ENCODE measurements at regions not wholly inside any gene's neighbourhood (a gene's known extent, or its start where the extent isn't known, plus 50 kb on each side); places are given as distances from the start of the nearest gene placed in this dataset.

GRCh38 chr2:215615067-215615802 lies 179.4 kb upstream of the FN1 start:
- DNase-seq (ENCODE audit: low read depth, low spot score), result no peak
- H3K4me3 ChIP-seq (ENCODE audit: low read length), result no peak overlapping the region
- H3K27me3 ChIP-seq (ENCODE audit: control insufficient read depth, insufficient read depth, low read length), result no peaks in the 10 kb centered on the region
- peaks cover 1% of the 10 kb centered on the region; the same call in 1 of the 2 replicates for H3K4me1 ChIP-seq (ENCODE audit: control insufficient read depth, insufficient read depth, low read length)
- no CpG with 5 or more reads among the region's 32 CpGs for WGBS (ENCODE audit: insufficient coverage, insufficient read length)
- H3K9me3 ChIP-seq (ENCODE audit: control insufficient read depth, insufficient read depth, low read length), result no peaks in the 10 kb centered on the region
- no peak overlapping the region for H3K27ac ChIP-seq (ENCODE audit: low read length)
- H3K36me3 ChIP-seq (ENCODE audit: control insufficient read depth, insufficient read depth, low read length), result no peaks in the 10 kb centered on the region

GRCh38 chr2:215614296-215614695 lies 178.4 kb upstream of the FN1 start:
- Histone ChIP-seq H3K27ac (ENCODE audit: low read length) (no peak overlapping the region), H3K4me1 (ENCODE audit: control insufficient read depth, insufficient read depth, low read length) (no peaks in the 10 kb centered on the region; the same call in 1 of the 2 replicates), H3K4me3 (ENCODE audit: low read length) (no peak overlapping the region), H3K36me3 (ENCODE audit: control insufficient read depth, insufficient read depth, low read length) (no peaks in the 10 kb centered on the region), H3K27me3 (ENCODE audit: control insufficient read depth, insufficient read depth, low read length) (no peaks in the 10 kb centered on the region), H3K9me3 (ENCODE audit: control insufficient read depth, insufficient read depth, low read length) (no peaks in the 10 kb centered on the region)
- DNase-seq (ENCODE audit: low read depth, low spot score), result no peak
- no CpG with 5 or more reads among the region's 7 CpGs for WGBS (ENCODE audit: insufficient coverage, insufficient read length)

- H3K27ac ChIP-seq (ENCODE audit: low read length), result no peak overlapping the region
- H3K9me3 ChIP-seq (ENCODE audit: control insufficient read depth, insufficient read depth, low read length), result no peaks in the 10 kb centered on the region
- no CpG with 5 or more reads among the region's 6 CpGs for WGBS (ENCODE audit: insufficient coverage, insufficient read length)
- H3K27me3 ChIP-seq (ENCODE audit: control insufficient read depth, insufficient read depth, low read length), result no peaks in the 10 kb centered on the region
- no peaks in the 10 kb centered on the region; the same call in 1 of the 2 replicates for H3K4me1 ChIP-seq (ENCODE audit: control insufficient read depth, insufficient read depth, low read length)
- H3K36me3 ChIP-seq (ENCODE audit: control insufficient read depth, insufficient read depth, low read length), result no peaks in the 10 kb centered on the region
- no peak overlapping the region for H3K4me3 ChIP-seq (ENCODE audit: low read length)
- DNase-seq (ENCODE audit: low read depth, low spot score), result no peak
Measured at GRCh38 chr2:215613888-215614287, 178.0 kb upstream of the FN1 start.

GRCh38 chr2:215613280-215613679 lies 177.4 kb upstream of the FN1 start:
- WGBS (ENCODE audit: insufficient coverage, insufficient read length), result no CpG with 5 or more reads among the region's 8 CpGs
- no peaks in the 10 kb centered on the region; the same call in 1 of the 2 replicates for H3K4me1 ChIP-seq (ENCODE audit: control insufficient read depth, insufficient read depth, low read length)
- H3K4me3 ChIP-seq (ENCODE audit: low read length), result no peak overlapping the region
- H3K27me3 ChIP-seq (ENCODE audit: control insufficient read depth, insufficient read depth, low read length), result no peaks in the 10 kb centered on the region
- no peaks in the 10 kb centered on the region for H3K9me3 ChIP-seq (ENCODE audit: control insufficient read depth, insufficient read depth, low read length)
- H3K27ac ChIP-seq (ENCODE audit: low read length), result no peak overlapping the region
- H3K36me3 ChIP-seq (ENCODE audit: control insufficient read depth, insufficient read depth, low read length), result no peaks in the 10 kb centered on the region
- no peak for DNase-seq (ENCODE audit: low read depth, low spot score)

DNA sequence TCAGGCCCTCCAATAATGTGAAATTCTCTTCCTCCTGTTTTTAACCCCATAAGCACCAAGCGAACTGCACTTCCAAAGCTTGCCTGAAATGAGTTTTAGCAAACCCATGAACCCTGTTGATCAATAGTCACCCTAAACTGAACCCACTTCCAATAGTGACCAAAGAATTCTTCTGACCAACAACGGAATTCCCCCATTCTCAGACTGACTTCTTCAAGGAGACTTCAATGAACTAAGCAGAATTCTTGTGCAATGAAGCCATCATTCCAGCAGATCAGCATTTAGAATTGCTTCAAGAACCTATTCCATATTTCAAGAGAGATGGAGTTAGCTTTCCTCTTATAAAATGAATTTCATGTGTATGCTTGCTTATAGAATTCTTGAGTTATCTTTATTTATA lies 176.9 kb upstream of the FN1 start:
- DNase-seq (ENCODE audit: low read depth, low spot score), result no peak
- no CpG with 5 or more reads among the region's 2 CpGs for WGBS (ENCODE audit: insufficient coverage, insufficient read length)
- Histone ChIP-seq H3K27ac (ENCODE audit: low read length) (no peak overlapping the region), H3K36me3 (ENCODE audit: control insufficient read depth, insufficient read depth, low read length) (no peaks in the 10 kb centered on the region), H3K4me1 (ENCODE audit: control insufficient read depth, insufficient read depth, low read length) (no peaks in the 10 kb centered on the region; the same call in 1 of the 2 replicates), H3K9me3 (ENCODE audit: control insufficient read depth, insufficient read depth, low read length) (no peaks in the 10 kb centered on the region), H3K4me3 (ENCODE audit: low read length) (no peak overlapping the region), H3K27me3 (ENCODE audit: control insufficient read depth, insufficient read depth, low read length) (no peaks in the 10 kb centered on the region)

- no peak overlapping the region for H3K4me3 ChIP-seq (ENCODE audit: low read length)
- H3K4me1 ChIP-seq (ENCODE audit: control insufficient read depth, insufficient read depth, low read length), result no peaks in the 10 kb centered on the region; the same call in 1 of the 2 replicates
- no CpG with 5 or more reads among the region's 7 CpGs for WGBS (ENCODE audit: insufficient coverage, insufficient read length)
- no peak overlapping the region for H3K27ac ChIP-seq (ENCODE audit: low read length)
- H3K27me3 ChIP-seq (ENCODE audit: control insufficient read depth, insufficient read depth, low read length), result no peaks in the 10 kb centered on the region
- no peak for DNase-seq (ENCODE audit: low read depth, low spot score)
- H3K9me3 ChIP-seq (ENCODE audit: control insufficient read depth, insufficient read depth, low read length), result no peaks in the 10 kb centered on the region
- no peaks in the 10 kb centered on the region for H3K36me3 ChIP-seq (ENCODE audit: control insufficient read depth, insufficient read depth, low read length)
Measured at GRCh38 chr2:215611609-215612386, 175.9 kb upstream of the FN1 start.

GRCh38 chr2:215609089-215610032 lies 173.5 kb upstream of the FN1 start:
- WGBS (ENCODE audit: insufficient coverage, insufficient read length), result no CpG with 5 or more reads among the region's 8 CpGs
- DNase-seq (ENCODE audit: low read depth, low spot score), result no peak

GRCh38 chr2:215607766-215608165 lies 171.9 kb upstream of the FN1 start:
- no peak overlapping the region for H3K27ac ChIP-seq (ENCODE audit: low read length)
- no peaks in the 10 kb centered on the region for H3K27me3 ChIP-seq (ENCODE audit: control insufficient read depth, insufficient read depth, low read length)
- H3K4me3 ChIP-seq (ENCODE audit: low read length), result no peak overlapping the region
- H3K36me3 ChIP-seq (ENCODE audit: control insufficient read depth, insufficient read depth, low read length), result no peaks in the 10 kb centered on the region
- DNase-seq (ENCODE audit: low read depth, low spot score), result no peak
- H3K4me1 ChIP-seq (ENCODE audit: control insufficient read depth, insufficient read depth, low read length), result no peaks in the 10 kb centered on the region; the same call in 1 of the 2 replicates
- H3K9me3 ChIP-seq (ENCODE audit: control insufficient read depth, insufficient read depth, low read length), result no peaks in the 10 kb centered on the region
- no CpG with 5 or more reads among the region's 1 CpG for WGBS (ENCODE audit: insufficient coverage, insufficient read length)

More at GRCh38 chr2:215609089-215610032, 173.5 kb upstream of the FN1 start:
- no peaks in the 10 kb centered on the region for H3K36me3 ChIP-seq (ENCODE audit: control insufficient read depth, insufficient read depth, low read length)
- no peaks in the 10 kb centered on the region for H3K27me3 ChIP-seq (ENCODE audit: control insufficient read depth, insufficient read depth, low read length)
- H3K4me3 ChIP-seq (ENCODE audit: low read length), result no peak overlapping the region
- no peak overlapping the region for H3K27ac ChIP-seq (ENCODE audit: low read length)
- no peaks in the 10 kb centered on the region; the same call in 1 of the 2 replicates for H3K4me1 ChIP-seq (ENCODE audit: control insufficient read depth, insufficient read depth, low read length)
- H3K9me3 ChIP-seq (ENCODE audit: control insufficient read depth, insufficient read depth, low read length), result no peaks in the 10 kb centered on the region

DNA sequence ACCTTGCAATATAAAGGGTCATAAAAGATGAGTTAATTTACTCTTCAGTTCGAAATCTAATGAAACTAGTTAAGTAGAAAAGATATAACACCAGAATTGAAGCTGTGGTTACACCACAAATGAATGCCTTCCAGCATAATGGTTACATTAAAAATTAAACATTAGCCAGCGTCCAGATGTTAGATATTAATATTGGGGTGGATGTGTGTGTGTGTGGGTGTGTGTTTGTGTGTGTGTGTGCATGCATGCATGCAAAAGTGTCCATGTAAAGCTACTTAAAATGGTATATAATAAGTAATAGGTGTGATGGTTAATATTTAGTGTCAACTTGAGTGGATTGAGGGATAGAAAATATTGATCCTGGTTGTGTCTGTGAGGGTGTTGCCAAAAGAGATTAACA lies 170.4 kb upstream of the FN1 start:
- H3K36me3 ChIP-seq (ENCODE audit: control insufficient read depth, insufficient read depth, low read length), result no peaks in the 10 kb centered on the region
- no peak overlapping the region for H3K27ac ChIP-seq (ENCODE audit: low read length)
- no peak for DNase-seq (ENCODE audit: low read depth, low spot score)
- no peak overlapping the region for H3K4me3 ChIP-seq (ENCODE audit: low read length)
- no peaks in the 10 kb centered on the region; the same call in 1 of the 2 replicates for H3K4me1 ChIP-seq (ENCODE audit: control insufficient read depth, insufficient read depth, low read length)
- H3K9me3 ChIP-seq (ENCODE audit: control insufficient read depth, insufficient read depth, low read length), result no peaks in the 10 kb centered on the region
- no CpG with 5 or more reads among the region's 2 CpGs for WGBS (ENCODE audit: insufficient coverage, insufficient read length)
- no peaks in the 10 kb centered on the region for H3K27me3 ChIP-seq (ENCODE audit: control insufficient read depth, insufficient read depth, low read length)

- DNase-seq (ENCODE audit: low read depth, low spot score), result no peak
- no peak overlapping the region for H3K27ac ChIP-seq (ENCODE audit: low read length)
- no peak overlapping the region for H3K4me3 ChIP-seq (ENCODE audit: low read length)
- H3K9me3 ChIP-seq (ENCODE audit: control insufficient read depth, insufficient read depth, low read length), result no peaks in the 10 kb centered on the region
- no peaks in the 10 kb centered on the region for H3K4me1 ChIP-seq (ENCODE audit: control insufficient read depth, insufficient read depth, low read length)
- H3K27me3 ChIP-seq (ENCODE audit: control insufficient read depth, insufficient read depth, low read length), result no peaks in the 10 kb centered on the region
- no peaks in the 10 kb centered on the region for H3K36me3 ChIP-seq (ENCODE audit: control insufficient read depth, insufficient read depth, low read length)
Measured at GRCh38 chr2:215605214-215605613, 169.3 kb upstream of the FN1 start.

Measured in iPS DF 6.9 (cell line).